ENCODE measurements at regions not wholly inside any gene's neighbourhood (a gene's known extent, or its start where the extent isn't known, plus 50 kb on each side); places are given as distances from the start of the nearest gene placed in this dataset.

- FAIRE-seq (peak; percentile 36), DNase-seq (ENCODE audit: insufficient read length) (no peak)
- TF ChIP-seq POLR2AphosphoS5 (IDR thresholded peaks at IDR 0.05; ENCODE audit: low read depth, low read length) (no peak), TAF1 (IDR thresholded peaks at IDR 0.05; ENCODE audit: borderline replicate concordance, low read depth, low read length) (no peak), POLR2A (IDR thresholded peaks at IDR 0.05; ENCODE audit: low read depth, low read length) (no peak)
These were observed 385.0 kb upstream of the DDI1 start for GRCh38 chr11:103651341-103651998.

GRCh38 chr11:103652013-103652412 lies 384.4 kb upstream of the DDI1 start:
- peak; percentile 67 for FAIRE-seq
- TF ChIP-seq POLR2A (IDR thresholded peaks at IDR 0.05; ENCODE audit: low read depth, low read length) (no peak), TAF1 (IDR thresholded peaks at IDR 0.05; ENCODE audit: borderline replicate concordance, low read depth, low read length) (no peak), POLR2AphosphoS5 (IDR thresholded peaks at IDR 0.05; ENCODE audit: low read depth, low read length) (no peak)
- no peak for DNase-seq (ENCODE audit: insufficient read length)

GRCh38 chr11:103656382-103656781 lies 380.1 kb upstream of the DDI1 start:
- FAIRE-seq (no peak), DNase-seq (ENCODE audit: insufficient read length) (no peak)
- no peak for TF ChIP-seq POLR2AphosphoS5 (IDR thresholded peaks at IDR 0.05; ENCODE audit: low read depth, low read length)

GRCh38 chr11:103659206-103659618 lies 377.2 kb upstream of the DDI1 start:
- no peak for TF ChIP-seq POLR2AphosphoS5 (IDR thresholded peaks at IDR 0.05; ENCODE audit: low read depth, low read length)
- no peak for TF ChIP-seq POLR2A (IDR thresholded peaks at IDR 0.05; ENCODE audit: low read depth, low read length)
- TF ChIP-seq TAF1 (IDR thresholded peaks at IDR 0.05; ENCODE audit: borderline replicate concordance, low read depth, low read length), result no peak

DNA sequence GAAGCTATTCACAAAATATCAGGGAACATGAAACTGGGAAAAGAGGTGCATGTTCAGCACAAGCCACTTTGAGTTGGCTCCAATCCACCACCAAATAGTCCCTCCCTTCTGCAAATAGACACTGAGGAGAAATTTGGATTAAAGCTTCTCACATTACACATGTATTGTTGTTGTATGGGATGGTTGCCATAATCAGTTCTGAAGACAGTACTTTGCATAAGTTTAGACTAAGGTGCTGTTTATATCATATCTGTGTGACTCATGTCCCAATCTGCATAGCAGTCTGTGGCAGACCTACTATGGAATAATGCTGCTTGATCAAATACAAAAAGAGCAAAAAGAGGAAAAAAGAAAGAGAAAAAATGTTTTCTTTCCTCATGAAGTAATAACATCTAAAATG lies 376.7 kb upstream of the DDI1 start:
- TF ChIP-seq POLR2AphosphoS5 (IDR thresholded peaks at IDR 0.05; ENCODE audit: low read depth, low read length), result no peak
- no peak for TF ChIP-seq POLR2A (IDR thresholded peaks at IDR 0.05; ENCODE audit: low read depth, low read length)
- TF ChIP-seq TAF1 (IDR thresholded peaks at IDR 0.05; ENCODE audit: borderline replicate concordance, low read depth, low read length), result no peak
- FAIRE-seq (no peak), DNase-seq (ENCODE audit: insufficient read length) (no peak)

More at GRCh38 chr11:103659206-103659618, 377.2 kb upstream of the DDI1 start:
- FAIRE-seq (no peak), DNase-seq (ENCODE audit: insufficient read length) (no peak)

DNA sequence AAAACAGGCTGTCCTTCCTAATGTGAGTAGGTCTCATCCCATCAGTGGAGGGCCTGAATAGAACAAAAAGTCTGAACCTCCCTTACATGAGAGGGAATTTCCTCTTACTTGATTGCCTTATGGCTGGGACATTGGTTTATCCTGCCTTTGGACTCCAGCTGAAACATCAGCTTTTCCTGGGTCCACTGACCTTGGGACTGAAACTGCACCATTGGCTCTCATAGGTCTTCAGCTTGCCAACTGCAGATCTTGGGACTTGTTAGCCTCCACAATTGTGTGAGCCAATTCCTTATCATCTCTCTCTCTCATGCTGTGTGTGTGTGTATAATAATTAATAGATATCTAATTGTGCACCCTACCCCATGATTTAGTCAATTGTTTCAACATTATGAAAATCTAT lies 375.3 kb upstream of the DDI1 start:
- TF ChIP-seq POLR2A (IDR thresholded peaks at IDR 0.05; ENCODE audit: low read depth, low read length), result no peak
- no peak for TF ChIP-seq POLR2AphosphoS5 (IDR thresholded peaks at IDR 0.05; ENCODE audit: low read depth, low read length)
- TF ChIP-seq TAF1 (IDR thresholded peaks at IDR 0.05; ENCODE audit: borderline replicate concordance, low read depth, low read length), result no peak
- FAIRE-seq (no peak), DNase-seq (ENCODE audit: insufficient read length) (no peak)

- DNase-seq (ENCODE audit: insufficient read length) (no peak), FAIRE-seq (peak; percentile 82)
- TF ChIP-seq POLR2AphosphoS5 (IDR thresholded peaks at IDR 0.05; ENCODE audit: low read depth, low read length) (no peak), TAF1 (IDR thresholded peaks at IDR 0.05; ENCODE audit: borderline replicate concordance, low read depth, low read length) (no peak), POLR2A (IDR thresholded peaks at IDR 0.05; ENCODE audit: low read depth, low read length) (no peak)
These were observed 374.4 kb upstream of the DDI1 start for GRCh38 chr11:103661991-103662390.

- TF ChIP-seq POLR2A (IDR thresholded peaks at IDR 0.05; ENCODE audit: low read depth, low read length), result no peak
- TF ChIP-seq POLR2AphosphoS5 (IDR thresholded peaks at IDR 0.05; ENCODE audit: low read depth, low read length), result no peak
- TF ChIP-seq TAF1 (IDR thresholded peaks at IDR 0.05; ENCODE audit: borderline replicate concordance, low read depth, low read length), result no peak
- DNase-seq (ENCODE audit: insufficient read length), result no peak
- no peak for FAIRE-seq
These were observed 373.6 kb upstream of the DDI1 start for GRCh38 chr11:103662880-103663279.

GRCh38 chr11:103668859-103669258 lies 367.6 kb upstream of the DDI1 start:
- no peak for TF ChIP-seq POLR2A (IDR thresholded peaks at IDR 0.05; ENCODE audit: low read depth, low read length)
- no peak for TF ChIP-seq POLR2AphosphoS5 (IDR thresholded peaks at IDR 0.05; ENCODE audit: low read depth, low read length)
- TF ChIP-seq TAF1 (IDR thresholded peaks at IDR 0.05; ENCODE audit: borderline replicate concordance, low read depth, low read length), result no peak
- peak; percentile 17 for FAIRE-seq
- no peak for DNase-seq (ENCODE audit: insufficient read length)

DNA sequence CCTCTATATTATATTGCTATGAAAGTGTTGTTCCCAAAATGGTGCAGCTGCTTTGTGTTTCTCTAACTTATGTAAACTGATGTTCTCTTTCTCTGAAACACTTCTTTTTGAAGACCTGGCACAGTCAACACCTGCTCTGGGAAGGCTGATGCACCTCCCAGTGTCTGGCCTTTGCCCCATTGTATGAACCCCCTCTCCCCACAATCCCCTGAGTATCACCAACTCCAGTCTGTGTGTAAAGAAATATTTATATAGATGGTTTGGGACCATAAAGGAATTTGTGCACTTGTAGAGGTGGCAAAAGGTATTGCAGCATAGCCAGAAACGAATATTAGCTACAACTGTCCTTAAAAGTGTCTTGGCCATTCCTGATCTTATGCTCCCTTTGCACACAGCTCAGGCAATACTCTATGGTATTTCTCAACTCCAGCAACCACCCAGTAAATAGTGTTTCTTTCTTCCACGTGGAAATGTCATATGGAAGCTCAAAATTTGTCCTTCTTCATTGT lies 365.2 kb upstream of the DDI1 start:
- TF ChIP-seq POLR2AphosphoS5 (IDR thresholded peaks at IDR 0.05; ENCODE audit: low read depth, low read length) (no peak), TAF1 (IDR thresholded peaks at IDR 0.05; ENCODE audit: borderline replicate concordance, low read depth, low read length) (no peak), POLR2A (IDR thresholded peaks at IDR 0.05; ENCODE audit: low read depth, low read length) (no peak)
- FAIRE-seq (no peak), DNase-seq (ENCODE audit: insufficient read length) (no peak)

DNA sequence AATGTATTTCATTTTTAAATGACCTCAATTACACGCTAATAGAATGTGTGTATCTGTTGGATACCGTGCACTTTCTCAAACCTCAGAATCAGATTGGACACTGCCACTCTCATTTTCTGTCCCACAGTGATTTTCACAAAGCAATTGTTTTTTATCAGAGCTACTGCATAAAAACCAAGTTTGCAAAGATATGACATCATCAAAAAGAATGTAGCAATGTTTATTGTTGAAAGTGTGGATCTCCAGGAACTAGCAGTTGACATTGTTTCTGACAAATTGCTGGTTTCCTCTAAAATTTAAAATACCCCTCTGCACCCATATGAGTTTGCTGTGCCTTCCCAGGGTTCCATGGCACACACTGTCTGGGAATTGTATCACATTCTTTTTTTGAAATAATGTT lies 362.7 kb upstream of the DDI1 start:
- no peak for TF ChIP-seq POLR2AphosphoS5 (IDR thresholded peaks at IDR 0.05; ENCODE audit: low read depth, low read length)
- no peak for TF ChIP-seq POLR2A (IDR thresholded peaks at IDR 0.05; ENCODE audit: low read depth, low read length)
- TF ChIP-seq TAF1 (IDR thresholded peaks at IDR 0.05; ENCODE audit: borderline replicate concordance, low read depth, low read length), result no peak
- FAIRE-seq, result no peak
- DNase-seq (ENCODE audit: insufficient read length), result no peak

DNA sequence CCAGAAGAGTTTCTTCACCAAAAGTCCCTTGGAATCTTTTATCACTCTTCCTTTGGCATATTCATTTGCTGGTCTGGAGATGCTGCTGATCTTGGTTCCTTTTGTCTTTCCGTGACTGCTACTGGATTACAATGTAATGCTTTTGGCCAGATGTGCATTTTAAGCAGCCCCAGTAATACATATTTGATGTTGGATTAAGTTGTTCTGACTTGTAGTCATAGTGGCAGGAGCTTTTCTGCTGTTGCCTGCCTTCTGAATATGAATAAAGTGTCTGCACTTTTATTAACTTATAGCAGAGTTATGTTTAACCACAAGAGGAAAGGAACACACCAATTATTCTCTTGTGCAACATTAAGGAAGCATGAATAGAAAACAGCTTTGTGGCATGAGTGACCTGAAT lies 360.0 kb upstream of the DDI1 start:
- DNase-seq (ENCODE audit: insufficient read length), result no peak
- TF ChIP-seq TAF1 (IDR thresholded peaks at IDR 0.05; ENCODE audit: borderline replicate concordance, low read depth, low read length) (no peak), POLR2A (IDR thresholded peaks at IDR 0.05; ENCODE audit: low read depth, low read length) (no peak), POLR2AphosphoS5 (IDR thresholded peaks at IDR 0.05; ENCODE audit: low read depth, low read length) (no peak)
- FAIRE-seq, result no peak

Data from GM12892 (cell line).